HUES64 (cell line): ENCODE measurements at regions not wholly inside any gene's neighbourhood (a gene's known extent, or its start where the extent isn't known, plus 50 kb on each side); places are given as distances from the start of the nearest gene placed in this dataset.
A peak's percentile ranks its signal among the peaks of the same experiment; 100 is the strongest.

Source experiments
- H3K27ac ChIP-seq: 2 replicates; pipeline ENCODE4 v1.7.0; 2013; ENCODE audit warnings: low read depth, low read length, inconsistent platforms
- H3K27me3 ChIP-seq: 2 replicates; pipeline ENCODE4 v1.6.1; 2013; ENCODE audit warnings: mild to moderate bottlenecking, low read length; ENCODE audit not compliant: insufficient read depth
- H3K36me3 ChIP-seq: 2 replicates; pipeline ENCODE4 v1.6.1; 2013; ENCODE audit warnings: mild to moderate bottlenecking, low read length; ENCODE audit not compliant: insufficient read depth
- H3K4me1 ChIP-seq: 2 replicates; pipeline ENCODE4 v1.6.1; 2013; ENCODE audit warnings: mild to moderate bottlenecking, low read length, moderate library complexity; ENCODE audit not compliant: insufficient read depth
- H3K4me3 ChIP-seq: 2 replicates; pipeline ENCODE4 v1.5.1; 2013; ENCODE audit warnings: mild to moderate bottlenecking, low read length, moderate library complexity
- H3K9ac ChIP-seq: 2 replicates; pipeline ENCODE4 v1.6.1; 2013; ENCODE audit warnings: mild to moderate bottlenecking, low read depth, low read length
- H3K9me3 ChIP-seq: 2 replicates; pipeline ENCODE4 v1.6.1; 2013; ENCODE audit warnings: low read depth, low read length; ENCODE audit not compliant: insufficient read depth
- WGBS: fragments of 150-250, 120-280 bp; methylation state at CpG from one replicate; pipeline ENCODE4 v1.1.7; 2013; ENCODE audit warnings: missing lambda C conversion rate; 5-methylcytosine and 5-hydroxymethylcytosine counted together

- 92% methylated on average over 3 of the region's 3 CpGs for WGBS
- no peak overlapping the region for H3K4me3 ChIP-seq
These were observed 581.4 kb downstream of the CDH11 start for GRCh38 chr16:64540434-64540833.

DNA sequence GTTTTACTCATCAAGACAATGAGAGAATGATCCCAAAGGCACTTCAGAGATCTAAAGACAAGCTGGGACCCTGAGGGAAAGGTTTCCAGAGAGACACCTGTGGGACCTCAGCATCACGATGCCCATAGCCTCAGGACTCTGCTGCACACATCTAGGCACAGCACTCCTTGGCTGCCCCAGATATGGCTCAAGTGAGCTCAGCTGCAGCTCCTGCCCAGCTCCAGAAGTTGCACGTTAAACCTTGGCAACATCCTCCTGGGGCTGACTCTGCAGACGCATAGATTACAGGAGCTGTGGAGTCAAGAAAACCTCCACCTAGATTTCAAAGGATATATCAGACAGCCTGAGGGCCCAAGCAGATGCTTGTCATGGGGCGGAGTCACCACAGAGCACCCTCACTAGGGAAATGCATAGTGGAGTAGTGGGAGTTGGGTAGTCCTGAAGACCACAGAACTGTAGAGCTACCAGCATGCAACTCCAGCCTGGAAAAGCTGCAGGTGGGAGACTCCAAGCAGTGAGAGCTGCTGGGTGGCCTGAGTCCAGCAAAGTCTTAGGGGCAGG, 582.0 kb downstream of the CDH11 start:
- WGBS: 95% methylated on average over 4 of the region's 4 CpGs
- no peaks in the 10 kb centered on the region for H3K27me3 ChIP-seq
- 0 out of 2 replicates have a peak, but pooled peaks cover under 1% of the 10 kb centered on the region for H3K4me1 ChIP-seq
- H3K9me3 ChIP-seq: no peaks in the 10 kb centered on the region
- H3K9ac ChIP-seq: no peak overlapping the region
- no peak overlapping the region for H3K27ac ChIP-seq
- H3K36me3 ChIP-seq: no peaks in the 10 kb centered on the region
- no peak overlapping the region for H3K4me3 ChIP-seq

More at GRCh38 chr16:64540434-64540833, 581.4 kb downstream of the CDH11 start:
- Histone ChIP-seq H3K4me1 (no peaks in the 10 kb centered on the region), H3K9me3 (0 out of 2 replicates have a peak, but pooled peaks cover 2% of the 10 kb centered on the region), H3K9ac (no peak overlapping the region), H3K36me3 (no peaks in the 10 kb centered on the region), H3K27ac (no peak overlapping the region), H3K27me3 (no peaks in the 10 kb centered on the region)

- H3K36me3 ChIP-seq: no peaks in the 10 kb centered on the region
- 71% methylated on average over 5 of the region's 6 CpGs for WGBS
- no peaks in the 10 kb centered on the region for H3K27me3 ChIP-seq
- H3K4me3 ChIP-seq: no peak overlapping the region
- H3K9me3 ChIP-seq: no peaks in the 10 kb centered on the region
- H3K27ac ChIP-seq: peak overlapping the region; percentile 68; the same call in 1 of the 2 replicates
- peaks cover 14% of the 10 kb centered on the region; the same call in 1 of the 2 replicates for H3K4me1 ChIP-seq
- H3K9ac ChIP-seq: no peak overlapping the region
These were observed 587.6 kb downstream of the CDH11 start for GRCh38 chr16:64534180-64534780.

DNA sequence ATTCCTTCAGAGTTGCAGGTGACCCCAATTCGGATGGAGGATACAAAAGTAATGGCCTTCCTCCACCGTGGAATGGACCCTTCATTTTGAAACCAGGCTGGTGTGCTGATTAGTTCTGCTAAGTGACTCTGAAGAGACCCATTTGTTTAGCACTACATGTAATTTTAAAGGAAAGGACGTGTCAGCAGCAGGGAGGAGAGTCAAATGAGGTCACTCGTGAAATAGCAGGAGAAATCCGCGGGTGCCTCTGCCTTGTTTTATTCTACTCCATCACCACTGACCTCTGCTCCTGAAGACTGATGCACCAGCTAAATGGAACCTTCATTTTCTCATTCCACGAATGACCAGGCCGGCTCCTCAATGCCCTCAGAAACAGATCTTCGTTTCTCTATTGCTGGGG, 589.2 kb downstream of the CDH11 start:
- no peaks in the 10 kb centered on the region for H3K9me3 ChIP-seq
- peaks cover 15% of the 10 kb centered on the region; the same call in 1 of the 2 replicates for H3K4me1 ChIP-seq
- no peaks in the 10 kb centered on the region for H3K27me3 ChIP-seq
- WGBS: 84% methylated on average over 9 of the region's 9 CpGs
- no peak overlapping the region for H3K9ac ChIP-seq
- H3K36me3 ChIP-seq: no peaks in the 10 kb centered on the region
- no peak overlapping the region for H3K27ac ChIP-seq
- H3K4me3 ChIP-seq: no peak overlapping the region

DNA sequence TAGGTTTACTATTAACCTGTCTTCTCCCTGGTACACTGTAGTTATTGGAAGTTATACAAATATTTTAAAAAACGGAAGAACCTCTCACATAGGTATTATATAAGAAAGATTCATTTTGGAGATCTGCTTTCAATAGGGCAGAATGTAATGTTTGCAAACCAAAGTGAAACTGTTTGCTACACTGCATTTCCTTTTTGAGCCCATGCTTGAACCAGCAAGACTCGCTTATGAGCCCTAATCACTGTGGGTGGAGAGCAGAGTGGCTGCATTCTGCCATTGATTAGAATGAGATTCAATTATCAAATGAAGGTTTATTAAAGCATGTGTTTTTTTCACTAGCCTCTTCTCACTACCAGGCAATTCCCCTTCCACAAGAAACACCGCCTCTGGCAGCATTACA, 589.7 kb downstream of the CDH11 start:
- Histone ChIP-seq H3K4me1 (peaks cover 15% of the 10 kb centered on the region; the same call in 1 of the 2 replicates), H3K4me3 (no peak overlapping the region)
- WGBS: 75% methylated on average over 2 of the region's 3 CpGs

GRCh38 chr16:64531401-64531800, 590.5 kb downstream of the CDH11 start:
- WGBS: 100% methylated on average over 3 of the region's 3 CpGs
- no peaks in the 10 kb centered on the region for H3K9me3 ChIP-seq

More for the DNA sequence above, 589.7 kb downstream of the CDH11 start:
- H3K9me3 ChIP-seq: no peaks in the 10 kb centered on the region
- H3K27ac ChIP-seq: no peak overlapping the region
- no peaks in the 10 kb centered on the region for H3K36me3 ChIP-seq
- H3K27me3 ChIP-seq: no peaks in the 10 kb centered on the region
- H3K9ac ChIP-seq: no peak overlapping the region

GRCh38 chr16:64522548-64522947, 599.3 kb downstream of the CDH11 start:
- no peaks in the 10 kb centered on the region for H3K27me3 ChIP-seq
- no peak overlapping the region for H3K4me3 ChIP-seq
- H3K27ac ChIP-seq: no peak overlapping the region
- no peaks in the 10 kb centered on the region for H3K36me3 ChIP-seq
- no peaks in the 10 kb centered on the region for H3K9me3 ChIP-seq
- H3K9ac ChIP-seq: no peak overlapping the region
- H3K4me1 ChIP-seq: no peaks in the 10 kb centered on the region

More at GRCh38 chr16:64531401-64531800, 590.5 kb downstream of the CDH11 start:
- H3K4me1 ChIP-seq: peaks cover 15% of the 10 kb centered on the region; the same call in 1 of the 2 replicates
- no peak overlapping the region for H3K4me3 ChIP-seq
- no peak overlapping the region for H3K9ac ChIP-seq
- H3K27ac ChIP-seq: no peak overlapping the region
- H3K36me3 ChIP-seq: no peaks in the 10 kb centered on the region
- no peaks in the 10 kb centered on the region for H3K27me3 ChIP-seq

GRCh38 chr16:64513871-64514270, 608.0 kb downstream of the CDH11 start:
- Histone ChIP-seq H3K9me3 (0 out of 2 replicates have a peak, but pooled peaks cover 4% of the 10 kb centered on the region), H3K27me3 (no peaks in the 10 kb centered on the region), H3K36me3 (no peaks in the 10 kb centered on the region), H3K27ac (no peak overlapping the region), H3K4me3 (no peak overlapping the region), H3K4me1 (no peaks in the 10 kb centered on the region), H3K9ac (no peak overlapping the region)
- 100% methylated on average over 1 of the region's 2 CpGs for WGBS

- no peak overlapping the region for H3K4me3 ChIP-seq
- H3K27me3 ChIP-seq: no peaks in the 10 kb centered on the region
- no peaks in the 10 kb centered on the region for H3K9me3 ChIP-seq
- no peak overlapping the region for H3K27ac ChIP-seq
- no peaks in the 10 kb centered on the region for H3K4me1 ChIP-seq
- 90% methylated on average over 2 of the region's 2 CpGs for WGBS
- H3K9ac ChIP-seq: no peak overlapping the region
- no peaks in the 10 kb centered on the region for H3K36me3 ChIP-seq
These were observed 614.4 kb downstream of the CDH11 start for GRCh38 chr16:64507240-64508024.

GRCh38 chr16:64499211-64499610, 622.7 kb downstream of the CDH11 start:
- Histone ChIP-seq H3K4me1 (no peaks in the 10 kb centered on the region), H3K9me3 (no peaks in the 10 kb centered on the region), H3K27me3 (no peaks in the 10 kb centered on the region), H3K36me3 (no peaks in the 10 kb centered on the region), H3K9ac (no peak overlapping the region), H3K4me3 (no peak overlapping the region), H3K27ac (no peak overlapping the region)
- WGBS: 92% methylated on average over 1 of the region's 1 CpG

GRCh38 chr16:64498363-64498762, 623.5 kb downstream of the CDH11 start:
- no CpG with 5 or more reads among the region's 2 CpGs for WGBS
- H3K36me3 ChIP-seq: no peaks in the 10 kb centered on the region
- H3K9ac ChIP-seq: no peak overlapping the region
- H3K27me3 ChIP-seq: no peaks in the 10 kb centered on the region
- H3K9me3 ChIP-seq: no peaks in the 10 kb centered on the region
- no peak overlapping the region for H3K27ac ChIP-seq
- no peak overlapping the region for H3K4me3 ChIP-seq
- no peaks in the 10 kb centered on the region for H3K4me1 ChIP-seq
